Ureter (tissue), 1 donor: ENCODE measurements at regions not wholly inside any gene's neighbourhood (a gene's known extent, or its start where the extent isn't known, plus 50 kb on each side); places are given as distances from the start of the nearest gene placed in this dataset.
"Not testable (repeated sequence)": the region's sequence is repeated elsewhere in the genome, so short reads cannot be mapped to it uniquely, and the experiment has no call there.

Source experiments
- DNase-seq: peaks from one replicate; pipeline ENCODE4 v3.0.0-alpha.2; 2020; ENCODE audit warnings: low spot score
- donor health status: DM: yes; HTN: yes; CAD: no.

DNA sequence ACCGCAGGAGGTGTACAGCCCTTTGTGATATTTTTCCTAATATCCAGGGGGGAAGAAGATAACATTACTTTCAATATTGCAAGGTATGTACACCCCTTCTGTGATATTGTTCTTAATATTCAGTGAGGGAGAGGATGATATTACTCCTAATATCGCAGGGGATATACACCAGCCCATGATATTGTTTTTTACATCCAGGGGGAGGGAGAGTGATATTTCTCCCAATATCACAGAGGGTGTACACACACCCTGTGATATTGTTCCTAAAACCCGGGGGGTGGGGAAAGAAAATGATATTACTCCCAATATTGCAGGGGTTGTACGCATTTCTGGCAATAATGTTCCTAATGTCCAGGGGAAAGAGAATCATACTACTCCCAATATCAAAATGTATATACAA, 58.0 kb upstream of the SLC25A48 start:
- DNase-seq: no peak

DNA sequence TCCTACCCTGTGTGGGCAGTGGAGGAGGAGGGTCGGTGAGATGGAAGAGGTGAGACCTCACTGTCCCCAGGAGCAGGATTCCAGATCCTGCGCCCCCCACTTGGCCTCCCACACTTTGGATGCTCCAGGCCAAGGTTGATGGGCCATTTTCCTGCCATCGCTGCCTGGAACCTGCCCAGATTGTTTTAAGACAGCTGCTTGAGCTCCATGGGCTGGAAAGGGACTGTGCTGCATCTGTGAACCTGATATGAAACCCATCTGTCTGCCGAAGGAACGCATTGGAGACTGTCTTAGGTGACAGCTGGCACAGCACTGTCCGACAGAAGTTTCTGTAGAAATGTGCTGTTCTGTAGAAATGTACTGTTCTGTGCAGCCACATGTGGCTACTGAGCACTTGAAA, 72.7 kb upstream of the SLC25A48 start:
- no peak for DNase-seq

DNA sequence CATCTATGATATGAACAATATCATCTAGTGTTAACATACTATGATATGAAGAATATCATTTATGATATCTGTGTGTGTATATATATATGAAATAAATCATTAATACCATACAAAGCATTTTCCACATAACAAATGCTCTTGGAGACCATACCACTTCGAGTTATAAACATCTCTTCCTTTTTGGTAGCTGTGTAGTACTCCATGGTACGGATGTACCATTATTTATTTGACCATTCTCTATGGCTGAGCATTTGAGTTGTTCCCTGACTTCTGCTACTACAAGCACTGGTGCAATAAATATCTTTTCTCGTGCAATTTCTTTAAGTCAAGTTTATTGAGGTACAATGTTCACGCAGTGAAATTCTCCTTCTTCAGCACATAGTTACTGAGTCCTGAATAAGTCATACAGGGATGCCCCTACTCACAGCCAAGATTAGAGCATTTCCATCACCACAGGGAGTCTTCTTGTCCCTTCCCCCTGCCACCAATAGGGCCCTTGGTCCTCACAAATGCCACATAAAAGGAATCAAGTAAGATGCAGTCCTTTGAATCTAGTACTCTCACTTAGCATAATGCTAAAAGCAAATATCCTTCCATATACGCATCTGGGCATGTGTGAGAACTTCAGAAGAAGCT, 75.2 kb upstream of the SLC25A48 start:
- DNase-seq: no peak

DNA sequence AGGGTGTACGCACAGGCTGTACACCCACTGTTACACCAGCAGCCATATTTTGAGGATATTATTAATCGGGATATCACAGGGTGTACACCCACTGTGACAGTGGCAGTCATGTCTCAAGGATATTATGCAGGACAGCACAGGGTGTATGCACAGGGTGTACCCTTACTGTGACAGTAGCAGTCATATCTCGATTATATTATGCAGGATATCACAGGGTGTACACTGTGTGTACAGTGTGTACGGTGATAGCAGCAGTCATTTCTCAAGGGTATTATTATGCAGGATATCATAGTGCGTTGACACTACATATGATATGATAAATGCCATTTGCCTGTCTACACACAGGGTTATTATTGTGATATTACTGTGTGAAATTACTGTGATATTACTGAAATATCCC, 80.5 kb upstream of the SLC25A48 start:
- DNase-seq: no peak

DNA sequence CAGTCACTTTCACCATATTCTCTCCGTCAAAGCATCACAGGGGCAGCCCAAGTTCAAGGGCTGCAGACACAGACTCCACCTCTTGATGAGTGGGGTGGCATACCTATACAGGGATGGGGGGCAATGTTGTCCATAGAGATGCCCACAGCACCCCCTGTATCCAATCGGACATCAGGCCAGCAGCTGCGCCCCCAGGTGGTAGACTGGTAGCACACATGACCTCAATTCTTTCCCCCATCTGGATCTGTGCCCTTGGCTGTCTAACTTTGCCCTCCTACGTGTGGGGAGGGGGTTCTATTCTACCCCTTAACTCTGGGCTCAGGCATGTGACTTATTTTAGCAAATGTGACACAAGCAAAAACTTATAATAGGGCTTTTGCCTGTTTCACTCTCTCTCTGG, 84.0 kb upstream of the SLC25A48 start:
- no peak for DNase-seq

DNA sequence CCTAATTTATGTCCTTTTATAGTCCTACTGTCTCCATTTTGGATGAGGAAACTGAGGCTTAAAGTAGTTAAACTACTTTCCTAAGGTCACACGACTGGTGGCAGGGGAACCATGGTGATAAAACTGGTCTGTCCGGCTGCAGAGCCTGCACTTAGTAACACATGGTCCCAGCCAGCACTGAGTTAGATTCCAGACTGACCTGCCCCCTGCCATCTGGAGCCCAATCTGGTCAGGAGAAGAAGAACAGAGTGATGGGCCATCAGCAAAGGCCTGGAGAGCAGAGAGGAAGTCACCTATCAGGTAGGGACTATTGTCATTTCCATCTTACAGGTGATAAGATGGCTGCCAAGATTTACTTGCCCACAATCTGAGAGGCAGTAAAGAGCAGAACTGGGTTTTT, 86.6 kb upstream of the SLC25A48 start:
- DNase-seq: no peak

DNA sequence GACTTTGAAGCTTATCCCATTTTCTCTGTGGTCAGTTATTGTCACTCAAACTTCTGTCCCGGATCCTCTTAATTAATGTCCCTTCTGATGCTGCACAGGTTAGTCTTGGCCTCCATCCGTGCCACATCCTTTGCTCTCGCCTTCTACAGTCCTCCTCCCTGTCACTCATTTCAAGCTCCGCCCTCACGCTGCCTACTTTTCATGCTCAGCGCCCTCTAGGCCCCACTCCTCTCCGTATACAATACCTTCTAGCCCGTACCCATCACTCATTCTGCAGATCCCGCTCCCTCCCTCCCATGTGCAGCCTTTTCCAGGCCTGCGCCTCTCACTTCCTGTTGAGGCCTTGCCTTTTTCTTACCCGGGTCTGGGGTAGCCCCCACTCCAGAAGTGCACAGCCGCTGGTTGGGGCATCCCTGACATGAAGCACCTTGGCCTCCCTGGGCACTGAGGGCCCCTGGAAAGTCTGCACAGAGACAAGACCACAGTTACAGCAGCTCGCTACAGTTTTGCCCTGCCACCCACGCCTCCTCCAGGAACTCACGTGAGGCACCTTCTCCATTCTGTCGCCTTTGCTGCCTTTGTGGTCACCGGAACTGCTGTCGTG, 88.5 kb upstream of the SLC25A48 start:
- peak; percentile 3 for DNase-seq

DNA sequence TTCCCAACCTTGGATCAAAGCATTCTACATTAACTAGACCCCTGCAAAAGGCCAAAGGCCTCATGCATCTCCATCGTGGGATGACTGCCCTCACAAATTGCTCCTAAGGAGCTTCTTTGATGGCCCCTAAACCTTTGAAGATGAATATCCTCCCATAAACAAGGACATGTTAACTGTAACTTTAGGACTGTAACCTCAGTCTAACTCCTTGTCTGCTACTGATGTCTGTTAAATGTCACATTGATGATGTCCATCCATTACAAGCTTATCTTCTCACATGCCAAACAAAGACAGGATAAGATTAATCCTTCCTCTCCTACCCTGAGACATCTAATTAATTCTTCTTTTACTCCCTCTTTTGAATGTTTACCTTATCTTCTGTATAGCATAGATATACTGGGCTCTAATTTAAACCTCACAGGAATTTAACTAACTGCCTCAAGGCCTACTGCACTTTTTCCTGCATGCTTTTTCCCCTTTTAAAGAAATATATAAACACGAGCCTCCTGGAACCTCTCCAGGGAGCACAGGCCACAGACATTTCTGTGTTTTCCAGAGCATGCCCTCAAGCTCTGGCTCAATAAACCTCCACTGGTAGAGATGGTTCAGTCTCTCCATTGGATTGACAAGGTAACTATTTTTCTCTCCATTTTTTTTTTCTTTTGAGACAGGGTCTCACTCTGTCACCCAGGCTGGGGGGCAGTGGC, 90.6 kb upstream of the SLC25A48 start:
- DNase-seq: no peak

DNA sequence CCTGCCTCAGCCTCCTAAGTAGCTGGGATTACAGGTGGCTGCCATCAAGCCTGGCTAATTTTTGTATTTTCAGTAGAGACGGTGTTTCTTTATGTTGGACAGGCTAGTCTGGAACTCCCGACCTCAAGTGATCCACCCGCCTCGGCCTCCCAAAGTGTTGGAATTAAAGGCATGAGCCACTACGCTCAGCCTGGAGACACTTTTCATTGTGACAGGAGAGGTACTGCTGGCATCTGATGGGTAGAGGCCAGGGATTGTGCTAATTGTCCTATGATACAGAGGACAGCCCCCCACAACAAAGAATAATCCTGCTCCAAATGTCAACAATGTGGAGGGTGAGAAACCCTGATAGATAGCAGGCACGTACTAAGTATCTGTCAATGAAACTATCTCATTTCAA, 91.3 kb upstream of the SLC25A48 start:
- peak; percentile 1 for DNase-seq

DNA sequence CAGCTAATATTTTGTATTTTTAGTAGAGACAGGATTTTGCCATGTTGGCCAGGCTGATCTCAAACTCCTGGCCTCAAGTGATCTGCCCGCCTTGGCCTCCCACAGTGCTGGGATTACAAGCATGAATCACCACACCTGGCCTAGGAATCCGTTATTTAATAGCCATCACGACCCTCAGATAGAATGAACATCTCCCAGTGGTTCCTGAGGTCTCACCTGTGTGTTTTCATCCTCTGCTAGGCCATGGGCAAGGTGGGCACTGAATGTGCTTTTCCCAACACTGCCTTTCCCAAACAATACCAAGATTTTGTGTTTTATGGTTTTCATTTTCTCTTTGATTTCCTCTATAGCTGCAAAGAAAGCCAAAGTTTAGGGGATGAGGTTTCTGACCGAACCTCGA, 92.2 kb upstream of the SLC25A48 start:
- not testable (repeated sequence) for DNase-seq

DNA sequence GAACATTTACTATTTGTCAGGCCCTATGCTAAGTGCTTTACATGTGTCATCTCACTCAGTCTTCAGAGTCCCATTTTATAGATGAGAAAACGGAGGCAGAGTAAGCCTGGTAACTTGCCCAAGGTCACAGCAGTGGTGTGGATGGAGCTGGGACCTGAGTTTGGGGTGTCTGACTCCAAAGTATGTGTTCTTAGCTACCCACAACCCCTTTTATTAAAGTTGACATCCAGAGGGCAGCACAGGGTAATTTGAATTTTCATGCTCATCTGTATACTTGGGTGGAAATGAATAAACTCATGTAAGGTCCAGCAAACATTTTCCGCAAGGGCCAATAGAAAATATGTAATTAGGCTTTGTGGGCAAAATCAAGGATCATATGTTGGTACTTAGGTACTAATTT, 93.4 kb upstream of the SLC25A48 start:
- no peak for DNase-seq

DNA sequence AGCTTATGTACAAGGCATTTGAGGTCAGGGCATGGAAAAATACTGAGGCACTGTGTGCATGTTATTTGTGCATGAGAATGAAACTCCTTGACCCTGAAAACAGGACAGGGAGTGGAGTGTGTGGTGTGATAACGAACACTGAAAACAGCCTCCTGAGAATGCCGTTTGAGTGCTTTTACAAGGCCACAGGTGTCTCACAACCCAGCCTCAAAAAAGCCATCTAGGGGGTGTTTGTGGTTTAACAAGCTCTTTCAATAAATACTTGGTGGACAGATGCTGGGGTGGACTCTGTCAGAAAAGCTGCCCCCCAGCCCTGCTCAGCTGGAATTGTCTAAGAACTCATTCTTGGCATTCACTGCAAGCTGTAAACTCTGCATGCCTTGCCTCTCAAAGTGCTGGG, 94.0 kb upstream of the SLC25A48 start:
- DNase-seq: peak; percentile 24

DNA sequence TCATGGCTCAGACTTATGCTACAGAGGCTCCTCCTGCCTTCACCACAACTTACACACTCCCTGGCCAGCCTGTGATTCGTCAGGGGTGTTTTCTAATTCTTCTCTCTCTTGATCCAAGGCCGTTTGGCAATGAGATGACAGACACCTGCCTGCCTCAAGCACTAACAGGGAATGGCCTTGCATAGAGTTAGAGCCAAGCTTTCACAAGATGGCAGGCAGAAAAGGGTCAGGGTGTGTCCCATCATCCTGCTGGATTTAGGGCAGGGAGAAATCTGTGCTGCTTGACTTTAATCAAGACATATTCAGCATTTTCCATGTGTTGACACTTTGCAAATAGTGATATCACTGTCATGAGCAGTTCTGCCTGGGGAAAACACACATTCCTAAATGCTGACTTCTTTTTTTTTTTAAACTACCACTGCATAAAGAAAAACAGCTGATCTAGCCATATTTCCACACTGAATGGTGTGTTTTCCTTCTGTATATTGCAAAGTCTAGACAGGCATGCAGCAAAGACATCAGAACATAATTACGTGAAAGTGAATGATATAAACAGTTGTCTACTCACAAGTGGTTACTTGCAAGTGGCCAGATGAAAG, 95.0 kb upstream of the SLC25A48 start:
- DNase-seq: peak; percentile 19

DNA sequence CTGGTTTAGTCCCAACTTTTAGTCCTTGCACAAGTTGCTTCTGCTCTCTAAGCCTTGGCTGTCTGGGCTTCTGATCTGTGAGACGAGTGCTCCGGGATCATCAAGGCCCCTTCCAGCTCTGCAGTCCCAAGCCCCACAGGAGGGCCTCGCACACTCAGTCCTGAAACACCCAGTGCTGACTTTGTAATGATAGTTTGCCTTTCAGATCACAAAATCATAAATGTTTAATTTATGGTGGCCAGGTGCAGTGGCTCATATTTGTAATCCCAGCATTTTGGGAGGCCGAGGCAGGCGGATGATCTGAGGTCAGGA, 95.9 kb upstream of the SLC25A48 start:
- DNase-seq: peak; percentile 14

DNA sequence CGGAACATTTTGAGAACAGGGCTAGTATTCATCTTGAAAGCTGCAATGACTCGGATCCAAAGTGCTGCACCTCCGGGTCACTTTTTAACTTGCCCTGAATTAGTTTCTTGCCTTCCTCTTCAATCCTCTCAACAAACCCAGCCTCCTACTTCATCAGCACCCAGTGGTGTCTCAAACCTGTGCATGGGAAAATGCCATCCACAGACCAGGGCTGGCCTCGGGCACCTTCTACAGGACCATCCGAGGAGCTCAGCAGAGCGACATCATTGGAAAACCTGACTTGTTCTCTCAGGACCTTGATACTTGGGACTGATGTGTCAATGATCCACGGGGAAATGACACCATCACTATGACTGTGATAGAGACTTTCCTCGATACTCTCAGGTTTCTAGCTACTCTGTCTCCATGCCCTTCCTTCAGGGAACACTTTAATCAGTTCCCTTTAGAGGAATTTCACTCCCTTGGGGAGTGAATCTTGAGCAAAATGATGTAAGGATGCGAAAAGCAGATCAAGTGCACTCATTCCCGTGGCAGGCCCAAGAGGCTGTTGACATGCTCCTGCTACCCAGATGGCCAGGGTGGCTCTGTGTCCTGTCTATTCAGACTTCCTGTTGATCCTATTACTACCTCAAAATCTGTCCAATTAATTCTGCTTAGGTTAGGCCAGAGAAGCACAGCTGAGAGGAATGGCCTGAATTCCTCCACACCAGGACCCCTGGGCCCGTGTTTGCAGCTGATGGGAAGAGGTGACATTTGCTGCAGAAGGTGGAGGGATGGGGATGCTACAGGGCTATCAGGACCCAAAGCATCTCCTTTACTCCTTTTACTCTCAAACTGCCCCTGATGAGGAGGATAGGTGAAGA, 96.5 kb upstream of the SLC25A48 start:
- peak; percentile 18 for DNase-seq

DNA sequence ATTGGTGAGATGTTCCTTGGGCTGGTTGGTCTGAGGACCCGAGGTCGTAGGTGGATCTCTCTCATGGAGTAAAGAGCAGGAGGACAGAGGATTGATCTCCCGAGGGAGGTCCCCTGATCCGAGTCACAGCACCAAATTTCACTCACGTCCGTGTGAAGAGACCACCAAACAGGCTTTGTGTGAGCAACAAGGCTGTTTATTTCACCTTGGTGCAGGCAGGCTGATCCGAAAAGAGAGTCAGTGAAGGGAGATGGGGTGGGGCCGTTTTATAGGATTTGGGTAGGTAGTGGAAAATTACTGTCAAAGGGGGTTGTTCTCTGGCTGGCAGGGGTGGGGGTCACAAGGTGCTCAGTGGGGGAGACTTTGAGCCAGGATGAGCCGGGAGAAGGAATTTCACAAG, 97.5 kb upstream of the SLC25A48 start:
- DNase-seq: peak; percentile 28

DNA sequence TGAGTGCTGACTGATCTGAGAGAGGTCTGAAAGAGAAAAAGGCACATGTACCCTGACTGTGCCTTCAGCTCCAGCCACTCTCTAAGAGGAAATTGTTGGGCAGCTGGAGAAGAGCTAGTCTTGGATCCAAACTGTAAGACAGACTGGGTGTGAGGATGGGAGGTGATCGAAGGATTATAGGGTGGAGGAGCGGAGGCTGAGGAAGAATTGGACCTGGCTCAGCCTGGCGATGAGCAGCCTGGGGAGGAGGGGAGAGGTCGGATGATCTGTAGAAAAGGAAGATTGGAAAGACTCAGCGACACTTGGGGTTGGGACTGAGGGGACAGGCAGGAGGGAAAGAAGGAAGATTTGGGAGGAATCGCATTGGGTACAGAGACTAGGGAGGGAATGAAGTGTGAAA, 98.6 kb upstream of the SLC25A48 start:
- DNase-seq: peak; percentile 7

DNA sequence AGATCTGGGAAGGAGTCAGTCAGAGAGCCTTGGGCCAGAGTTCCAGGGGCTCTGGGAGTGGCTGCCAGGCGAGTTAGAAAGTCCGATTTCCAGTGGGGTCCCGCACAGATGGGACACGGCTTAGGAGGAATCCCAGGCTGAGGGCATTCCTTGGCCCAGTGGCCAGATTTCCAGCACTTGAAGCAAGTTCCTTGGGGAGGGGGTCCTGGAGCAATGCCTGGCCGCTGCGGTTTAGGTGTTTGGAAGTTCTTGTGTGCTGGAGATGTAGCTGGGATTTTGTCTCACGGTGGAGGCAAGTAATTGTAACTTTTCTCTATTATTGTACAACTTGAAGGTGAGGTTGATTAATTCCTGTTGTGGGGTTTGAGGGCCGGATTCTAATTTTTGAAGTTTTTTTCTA, 99.5 kb upstream of the SLC25A48 start:
- DNase-seq: peak; percentile 9

DNA sequence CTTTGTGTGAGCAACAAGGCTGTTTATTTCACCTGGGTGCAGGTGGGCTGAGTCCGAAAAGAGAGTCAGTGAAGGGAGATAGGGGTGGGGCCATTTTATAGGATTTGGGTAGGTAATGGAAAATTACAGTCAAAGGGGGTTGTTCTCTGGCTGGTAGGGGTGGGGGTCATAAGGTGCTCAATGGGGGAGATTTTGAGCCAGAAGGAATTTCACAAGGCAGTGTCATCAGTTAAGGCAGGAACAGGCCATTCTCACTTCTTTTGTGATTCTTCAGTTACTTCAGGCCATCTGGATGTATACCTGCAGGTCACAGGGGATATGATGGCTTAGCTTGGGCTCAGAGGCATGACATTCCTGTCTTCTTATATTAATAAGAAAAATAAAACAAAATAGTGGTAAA, 103.4 kb upstream of the SLC25A48 start:
- not testable (repeated sequence) for DNase-seq

DNA sequence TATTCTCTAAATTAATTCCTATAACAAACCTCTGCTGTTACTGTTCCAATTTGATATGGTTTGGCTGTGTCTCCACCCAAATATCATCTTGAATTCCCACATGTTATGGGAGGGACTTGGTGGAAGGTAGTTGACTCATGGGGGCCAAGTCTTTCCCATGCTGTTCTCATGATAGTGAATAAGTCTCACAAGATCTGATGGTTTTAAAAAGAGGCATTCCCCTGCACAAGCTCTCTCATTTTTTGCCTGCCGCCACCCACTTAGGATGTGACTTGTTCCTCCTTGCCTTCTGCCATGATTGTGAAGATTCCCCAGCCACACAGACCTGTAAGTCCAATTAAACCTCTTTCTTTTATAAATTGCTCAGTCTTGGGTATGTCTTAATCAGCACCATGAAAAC, 104.3 kb upstream of the SLC25A48 start:
- DNase-seq: not testable (repeated sequence)

DNA sequence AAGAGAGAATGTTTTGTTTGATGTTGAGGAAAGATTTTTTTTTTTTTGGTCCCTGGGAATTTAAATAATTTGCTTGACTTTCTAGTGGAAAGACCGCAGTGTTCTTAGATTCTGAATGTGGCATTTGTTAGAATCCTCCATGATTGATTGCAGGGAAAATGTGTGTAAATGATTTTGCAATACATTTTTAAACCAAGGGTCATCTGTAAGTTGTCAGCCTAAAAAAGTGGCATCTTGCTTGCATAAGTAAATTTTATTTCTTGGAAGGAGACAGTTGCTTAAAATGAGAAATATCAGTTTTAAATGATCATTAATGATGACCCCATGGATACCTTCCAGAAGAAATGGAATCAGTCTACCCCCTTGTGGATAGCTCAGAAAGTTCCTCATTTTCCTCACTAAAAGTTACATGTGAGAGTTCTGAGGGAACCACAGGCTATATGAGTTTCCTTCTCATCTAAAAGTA, 105.1 kb upstream of the SLC25A48 start:
- DNase-seq: no peak

DNA sequence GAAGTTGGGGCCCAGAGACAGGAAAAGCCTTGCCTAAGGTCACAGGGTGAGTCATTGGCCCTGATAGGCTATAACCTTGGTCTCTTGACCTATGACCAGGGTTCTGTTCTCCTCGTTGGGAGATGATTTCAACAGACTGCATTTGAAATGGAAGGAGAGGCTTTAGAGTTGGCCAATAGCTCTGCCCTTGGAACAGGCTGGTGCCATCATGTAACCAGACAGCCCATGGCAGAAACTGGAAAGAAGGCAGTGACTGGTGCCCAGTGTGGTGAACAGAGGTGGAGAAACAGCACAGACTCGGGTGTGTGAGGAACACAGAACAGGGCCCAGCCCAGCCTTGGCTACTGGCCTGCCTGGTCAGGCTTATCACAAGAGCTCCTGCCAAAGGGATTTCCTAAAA, 109.8 kb upstream of the SLC25A48 start:
- no peak for DNase-seq
